ENCODE measurements at regions not wholly inside any gene's neighbourhood (a gene's known extent, or its start where the extent isn't known, plus 50 kb on each side); places are given as distances from the start of the nearest gene placed in this dataset.

GRCh38 chr3:152051501-152052404 lies 178.3 kb downstream of the SUCNR1 start:
- Histone ChIP-seq H3K27ac (no peak overlapping the region), H3K36me3 (ENCODE audit: insufficient read depth in 1 of 2, low read depth in 1 of 2) (no peaks in the 10 kb centered on the region), H3K4me3 (no peak overlapping the region), H3K27me3 (ENCODE audit: insufficient read depth in 3 of 3, low read length in 2 of 3) (no peaks in the 10 kb centered on the region), H3K4me1 (no peaks in the 10 kb centered on the region), H3K9me3 (no peaks in the 10 kb centered on the region)
- DNase-seq (no peak), ATAC-seq (no peak)
- 75 to 87% (median 81%) methylated on average over 3 of the region's 3 CpGs for WGBS, 3 donors
- no peak for TF ChIP-seq CTCF (IDR thresholded peaks at IDR 0.05)
- intact Hi-C loops (cut with DNase I) = no loop called here

GRCh38 chr3:152053866-152054265 lies 180.4 kb downstream of the SUCNR1 start:
- H3K4me3 ChIP-seq = no peak overlapping the region
- no peaks in the 10 kb centered on the region for H3K27me3 ChIP-seq (ENCODE audit: insufficient read depth in 3 of 3, low read length in 2 of 3)
- DNase-seq (no peak), ATAC-seq (no peak)
- intact Hi-C loops (cut with DNase I) = no loop called here
- no peak for TF ChIP-seq CTCF (IDR thresholded peaks at IDR 0.05)
- no peaks in the 10 kb centered on the region for H3K9me3 ChIP-seq
- 97 to 100% (median 100%) methylated on average over 1 of the region's 1 CpG for WGBS, 3 donors
- no peaks in the 10 kb centered on the region for H3K4me1 ChIP-seq
- H3K36me3 ChIP-seq (ENCODE audit: insufficient read depth in 1 of 2, low read depth in 1 of 2) = no peaks in the 10 kb centered on the region
- H3K27ac ChIP-seq = no peak overlapping the region

- DNase-seq (no peak), ATAC-seq (no peak)
- 87 to 95% (median 88%) methylated on average over 3 of the region's 3 CpGs for WGBS, 3 donors
- Histone ChIP-seq H3K4me1 (no peaks in the 10 kb centered on the region), H3K4me3 (no peak overlapping the region), H3K27ac (no peak overlapping the region), H3K27me3 (ENCODE audit: insufficient read depth in 3 of 3, low read length in 2 of 3) (no peaks in the 10 kb centered on the region), H3K36me3 (ENCODE audit: insufficient read depth in 1 of 2, low read depth in 1 of 2) (no peaks in the 10 kb centered on the region), H3K9me3 (no peaks in the 10 kb centered on the region)
- intact Hi-C loops (cut with DNase I) = no loop called here
- no peak for TF ChIP-seq CTCF (IDR thresholded peaks at IDR 0.05)
Observed at GRCh38 chr3:152054315-152054714, 180.9 kb downstream of the SUCNR1 start.

- 90% methylated on average over 3 of the region's 3 CpGs for WGBS, 3 donors
- DNase-seq = no peak
Observed at GRCh38 chr3:152056073-152056472, 182.6 kb downstream of the SUCNR1 start.

More at GRCh38 chr3:152056073-152056472, 182.6 kb downstream of the SUCNR1 start:
- H3K4me3 ChIP-seq = no peak overlapping the region
- no peak for TF ChIP-seq CTCF (IDR thresholded peaks at IDR 0.05)
- no peak for ATAC-seq
- no peaks in the 10 kb centered on the region for H3K36me3 ChIP-seq (ENCODE audit: insufficient read depth in 1 of 2, low read depth in 1 of 2)
- no peak overlapping the region for H3K27ac ChIP-seq
- no peaks in the 10 kb centered on the region for H3K4me1 ChIP-seq
- no peaks in the 10 kb centered on the region for H3K9me3 ChIP-seq
- H3K27me3 ChIP-seq (ENCODE audit: insufficient read depth in 3 of 3, low read length in 2 of 3) = no peaks in the 10 kb centered on the region
- intact Hi-C loops (cut with DNase I) = no loop called here
